ENCODE measurements at regions not wholly inside any gene's neighbourhood (a gene's known extent, or its start where the extent isn't known, plus 50 kb on each side); places are given as distances from the start of the nearest gene placed in this dataset.

- ChIA-PET POLR2A (no interaction called here), CTCF (no interaction called here)
Observed at GRCh38 chr1:190649553-190649952, 171.9 kb upstream of the BRINP3 start.

GRCh38 chr1:190658907-190659306 is 181.2 kb upstream of the BRINP3 start:
- H3K4me3 ChIP-seq (ENCODE audit: low read depth, low read length), result no peak overlapping the region
- ChIA-PET CTCF (no interaction called here), POLR2A (no interaction called here)
- no peaks in the 10 kb centered on the region for H3K9me3 ChIP-seq (ENCODE audit: control insufficient read depth, insufficient read depth, low read length)
- no peaks in the 10 kb centered on the region for H3K27me3 ChIP-seq (ENCODE audit: control insufficient read depth, insufficient read depth, low read length)
- DNase-seq (ENCODE audit: low read depth, low spot score), result no peak
- TF ChIP-seq, protein P1, sequence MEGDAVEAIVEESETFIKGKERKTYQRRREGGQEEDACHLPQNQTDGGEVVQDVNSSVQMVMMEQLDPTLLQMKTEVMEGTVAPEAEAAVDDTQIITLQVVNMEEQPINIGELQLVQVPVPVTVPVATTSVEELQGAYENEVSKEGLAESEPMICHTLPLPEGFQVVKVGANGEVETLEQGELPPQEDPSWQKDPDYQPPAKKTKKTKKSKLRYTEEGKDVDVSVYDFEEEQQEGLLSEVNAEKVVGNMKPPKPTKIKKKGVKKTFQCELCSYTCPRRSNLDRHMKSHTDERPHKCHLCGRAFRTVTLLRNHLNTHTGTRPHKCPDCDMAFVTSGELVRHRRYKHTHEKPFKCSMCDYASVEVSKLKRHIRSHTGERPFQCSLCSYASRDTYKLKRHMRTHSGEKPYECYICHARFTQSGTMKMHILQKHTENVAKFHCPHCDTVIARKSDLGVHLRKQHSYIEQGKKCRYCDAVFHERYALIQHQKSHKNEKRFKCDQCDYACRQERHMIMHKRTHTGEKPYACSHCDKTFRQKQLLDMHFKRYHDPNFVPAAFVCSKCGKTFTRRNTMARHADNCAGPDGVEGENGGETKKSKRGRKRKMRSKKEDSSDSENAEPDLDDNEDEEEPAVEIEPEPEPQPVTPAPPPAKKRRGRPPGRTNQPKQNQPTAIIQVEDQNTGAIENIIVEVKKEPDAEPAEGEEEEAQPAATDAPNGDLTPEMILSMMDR (IDR thresholded peaks at IDR 0.05; ENCODE audit: low read depth, low read length), result no peak
- no peak overlapping the region for H3K27ac ChIP-seq (ENCODE audit: low read depth, low read length)

More at GRCh38 chr1:190649553-190649952, 171.9 kb upstream of the BRINP3 start:
- no peaks in the 10 kb centered on the region for H3K27me3 ChIP-seq (ENCODE audit: control insufficient read depth, insufficient read depth, low read length)
- TF ChIP-seq, protein P1 (IDR thresholded peaks at IDR 0.05; ENCODE audit: low read depth, low read length), result no peak
- H3K27ac ChIP-seq (ENCODE audit: low read depth, low read length), result no peak overlapping the region
- H3K9me3 ChIP-seq (ENCODE audit: control insufficient read depth, insufficient read depth, low read length), result no peaks in the 10 kb centered on the region
- no peak for DNase-seq (ENCODE audit: low read depth, low spot score)
- no peak overlapping the region for H3K4me3 ChIP-seq (ENCODE audit: low read depth, low read length)

GRCh38 chr1:190663962-190664361 is 186.3 kb upstream of the BRINP3 start:
- H3K4me3 ChIP-seq (ENCODE audit: low read depth, low read length), result no peak overlapping the region
- DNase-seq (ENCODE audit: low read depth, low spot score), result no peak
- POLR2A ChIA-PET, result no interaction called here
- H3K27ac ChIP-seq (ENCODE audit: low read depth, low read length), result no peak overlapping the region
- TF ChIP-seq, protein P1 (IDR thresholded peaks at IDR 0.05; ENCODE audit: low read depth, low read length), result no peak
- H3K9me3 ChIP-seq (ENCODE audit: control insufficient read depth, insufficient read depth, low read length), result no peaks in the 10 kb centered on the region
- no peaks in the 10 kb centered on the region for H3K27me3 ChIP-seq (ENCODE audit: control insufficient read depth, insufficient read depth, low read length)
- CTCF ChIA-PET, result no interaction called here

- DNase-seq (ENCODE audit: low read depth, low spot score), result no peak
- no peak overlapping the region for H3K27ac ChIP-seq (ENCODE audit: low read depth, low read length)
- no peaks in the 10 kb centered on the region for H3K9me3 ChIP-seq (ENCODE audit: control insufficient read depth, insufficient read depth, low read length)
- ChIA-PET POLR2A (no interaction called here), CTCF (no interaction called here)
- H3K27me3 ChIP-seq (ENCODE audit: control insufficient read depth, insufficient read depth, low read length), result no peaks in the 10 kb centered on the region
- no peak overlapping the region for H3K4me3 ChIP-seq (ENCODE audit: low read depth, low read length)
- TF ChIP-seq, protein P1 (IDR thresholded peaks at IDR 0.05; ENCODE audit: low read depth, low read length), result no peak
Observed at GRCh38 chr1:190665045-190665444, 187.4 kb upstream of the BRINP3 start.

DNA sequence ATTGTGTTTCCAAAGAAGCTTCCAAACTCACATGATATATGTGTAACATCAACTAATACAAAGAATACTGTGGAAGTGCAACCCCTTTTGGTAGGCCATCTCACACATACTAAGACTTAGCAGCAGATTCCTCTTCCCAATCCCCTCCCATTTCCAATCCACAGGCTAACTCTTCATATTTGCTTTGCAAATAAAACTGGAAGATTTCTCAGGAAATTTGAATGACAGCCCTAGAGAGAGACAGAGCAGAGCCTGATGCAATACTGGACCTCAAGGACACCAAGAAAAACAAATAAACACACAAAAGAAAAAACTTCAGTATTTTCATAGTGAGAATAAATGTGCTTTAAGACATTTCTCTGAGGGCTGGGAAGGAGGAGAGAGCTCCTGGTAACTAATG is 190.2 kb upstream of the BRINP3 start:
- TF ChIP-seq, protein P1 (IDR thresholded peaks at IDR 0.05; ENCODE audit: low read depth, low read length), result no peak
- Histone ChIP-seq H3K27ac (ENCODE audit: low read depth, low read length) (no peak overlapping the region), H3K27me3 (ENCODE audit: control insufficient read depth, insufficient read depth, low read length) (no peaks in the 10 kb centered on the region), H3K4me3 (ENCODE audit: low read depth, low read length) (no peak overlapping the region), H3K9me3 (ENCODE audit: control insufficient read depth, insufficient read depth, low read length) (no peaks in the 10 kb centered on the region)
- ChIA-PET CTCF (no interaction called here), POLR2A (no interaction called here)
- DNase-seq (ENCODE audit: low read depth, low spot score), result no peak
